ENCODE measurements at regions not wholly inside any gene's neighbourhood (a gene's known extent, or its start where the extent isn't known, plus 50 kb on each side); places are given as distances from the start of the nearest gene placed in this dataset.

DNA sequence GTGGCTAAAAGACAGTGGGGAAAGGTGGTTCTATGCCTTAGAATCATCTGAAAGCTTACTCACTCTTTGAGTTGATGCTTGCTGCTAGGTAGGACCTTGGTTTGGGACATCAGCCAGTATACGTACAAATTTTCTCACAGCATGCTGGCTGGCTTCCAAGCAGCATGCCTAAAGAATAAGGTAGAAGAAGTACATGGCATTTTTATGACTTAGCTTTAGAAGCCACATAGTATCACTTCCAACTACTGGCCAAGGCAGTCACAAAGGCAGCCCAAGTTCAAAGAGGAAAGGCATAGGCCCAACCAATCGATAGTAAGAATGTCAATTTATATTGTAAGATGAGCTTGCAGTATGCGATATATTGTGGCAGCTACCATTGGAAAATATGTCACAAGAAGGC, 284.2 kb upstream of the CAND1 start:
- TF ChIP-seq, protein P1, sequence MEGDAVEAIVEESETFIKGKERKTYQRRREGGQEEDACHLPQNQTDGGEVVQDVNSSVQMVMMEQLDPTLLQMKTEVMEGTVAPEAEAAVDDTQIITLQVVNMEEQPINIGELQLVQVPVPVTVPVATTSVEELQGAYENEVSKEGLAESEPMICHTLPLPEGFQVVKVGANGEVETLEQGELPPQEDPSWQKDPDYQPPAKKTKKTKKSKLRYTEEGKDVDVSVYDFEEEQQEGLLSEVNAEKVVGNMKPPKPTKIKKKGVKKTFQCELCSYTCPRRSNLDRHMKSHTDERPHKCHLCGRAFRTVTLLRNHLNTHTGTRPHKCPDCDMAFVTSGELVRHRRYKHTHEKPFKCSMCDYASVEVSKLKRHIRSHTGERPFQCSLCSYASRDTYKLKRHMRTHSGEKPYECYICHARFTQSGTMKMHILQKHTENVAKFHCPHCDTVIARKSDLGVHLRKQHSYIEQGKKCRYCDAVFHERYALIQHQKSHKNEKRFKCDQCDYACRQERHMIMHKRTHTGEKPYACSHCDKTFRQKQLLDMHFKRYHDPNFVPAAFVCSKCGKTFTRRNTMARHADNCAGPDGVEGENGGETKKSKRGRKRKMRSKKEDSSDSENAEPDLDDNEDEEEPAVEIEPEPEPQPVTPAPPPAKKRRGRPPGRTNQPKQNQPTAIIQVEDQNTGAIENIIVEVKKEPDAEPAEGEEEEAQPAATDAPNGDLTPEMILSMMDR (conservative IDR thresholded peaks at IDR 0.05): no peak

GRCh38 chr12:66999141-66999540, 270.0 kb upstream of the CAND1 start:
- H3K27ac ChIP-seq: no peak overlapping the region
- TF ChIP-seq, protein P1 (conservative IDR thresholded peaks at IDR 0.05): no peak

More for the DNA sequence above, 284.2 kb upstream of the CAND1 start:
- H3K27ac ChIP-seq: no peak overlapping the region

GRCh38 chr12:67001251-67001650, 267.9 kb upstream of the CAND1 start:
- no peak overlapping the region for H3K27ac ChIP-seq
- TF ChIP-seq, protein P1 (conservative IDR thresholded peaks at IDR 0.05): no peak

DNA sequence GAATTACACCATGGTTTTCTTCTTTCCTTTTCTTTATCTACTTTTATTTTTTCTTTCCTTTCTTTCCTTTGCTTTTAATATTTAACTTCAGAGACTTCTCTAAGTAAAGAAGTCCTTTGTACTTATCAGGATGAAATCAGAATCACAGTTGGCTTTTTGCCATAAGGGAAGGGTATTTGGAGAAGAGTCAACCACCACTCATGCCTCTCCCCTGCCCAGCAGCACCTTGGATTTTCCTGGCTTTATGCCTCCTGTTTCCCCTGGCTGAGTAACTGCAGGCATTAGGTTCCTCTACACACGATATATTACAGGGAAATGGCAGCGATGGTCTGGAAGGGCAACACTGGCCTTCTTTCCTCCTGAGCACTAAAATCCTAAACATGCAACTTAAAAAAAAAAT, 266.4 kb upstream of the CAND1 start:
- TF ChIP-seq, protein P1 (conservative IDR thresholded peaks at IDR 0.05): no peak
- H3K27ac ChIP-seq: peak overlapping the region; percentile 37

DNA sequence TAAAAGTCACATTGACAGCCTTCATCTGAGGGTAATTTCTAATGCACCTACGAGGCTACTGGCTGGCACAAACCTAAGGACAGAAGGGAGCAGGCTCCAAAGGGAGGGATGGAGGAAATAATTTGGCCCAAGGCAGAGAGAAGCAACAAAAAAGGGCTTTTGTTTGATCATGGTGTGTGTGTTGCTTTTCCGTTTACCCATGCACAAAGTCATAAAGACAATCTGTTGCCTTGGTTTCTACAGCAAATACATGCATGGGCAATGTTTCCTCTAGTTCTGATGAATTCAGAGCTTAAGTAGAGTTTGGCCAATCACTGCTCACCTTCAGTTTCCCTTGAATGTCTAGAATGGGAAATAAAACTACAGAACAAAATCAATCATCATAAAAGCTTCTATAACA, 262.5 kb upstream of the CAND1 start:
- TF ChIP-seq, protein P1 (conservative IDR thresholded peaks at IDR 0.05): no peak
- H3K27ac ChIP-seq: no peak overlapping the region

GRCh38 chr12:67014642-67015041, 254.5 kb upstream of the CAND1 start:
- H3K27ac ChIP-seq: no peak overlapping the region
- TF ChIP-seq, protein P1 (conservative IDR thresholded peaks at IDR 0.05): no peak

- TF ChIP-seq, protein P1 (conservative IDR thresholded peaks at IDR 0.05): no peak
- H3K27ac ChIP-seq: no peak overlapping the region
These were observed 251.1 kb upstream of the CAND1 start for GRCh38 chr12:67018105-67018504.

DNA sequence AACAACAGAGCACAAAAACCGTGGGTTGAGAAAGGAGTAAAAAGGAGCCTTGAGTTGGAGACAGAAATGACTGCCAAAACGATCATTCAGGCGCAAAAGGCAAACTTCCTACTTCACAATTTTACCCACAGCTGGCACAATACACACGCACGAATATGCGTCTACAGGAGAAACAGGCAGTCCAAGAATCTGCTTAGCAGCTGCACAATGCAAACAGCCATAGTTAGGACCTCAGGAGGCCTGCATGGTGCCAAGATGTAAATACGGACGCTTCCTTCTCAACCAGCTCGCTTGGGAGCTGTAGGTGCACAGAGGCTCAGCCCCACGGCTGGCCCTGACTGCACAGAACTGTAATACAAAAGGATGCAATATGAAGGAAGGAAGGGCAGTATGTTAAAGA, 250.1 kb upstream of the CAND1 start:
- TF ChIP-seq, protein P1 (conservative IDR thresholded peaks at IDR 0.05): no peak
- H3K27ac ChIP-seq: peak overlapping the region; percentile 59

Data from VCaP (cell line).